CD14-positive monocyte (primary cell): ENCODE measurements at regions not wholly inside any gene's neighbourhood (a gene's known extent, or its start where the extent isn't known, plus 50 kb on each side); places are given as distances from the start of the nearest gene placed in this dataset.

Source experiments
- DNase-seq, 3 donors: peaks; one replicate each; pipeline ENCODE4 v3.0.0-alpha.2; 2011 to 2022
- H2AFZ ChIP-seq: 2 replicates; pipeline ENCODE4 v1.6.0; 2012; ENCODE audit warnings: mild to moderate bottlenecking, low read depth, low read length, inconsistent platforms; ENCODE audit not compliant: insufficient read depth, poor library complexity, severe bottlenecking
- H3K27ac ChIP-seq, 2 donors: 1 replicate in 1 of 2; 2 replicates in 1 of 2; pipeline ENCODE4 v1.5.1; 2012 to 2013; ENCODE audit warnings: low read length in 2 of 2, control low read depth in 1 of 2, inconsistent platforms in 1 of 2, low read depth in 1 of 2, mild to moderate bottlenecking in 1 of 2
- H3K27me3 ChIP-seq, 2 donors: one replicate each; pipeline versions ENCODE4 v1.6.0 to v1.6.1; 2011 to 2013; ENCODE audit warnings: low read length in 2 of 2; ENCODE audit not compliant: control insufficient read depth in 2 of 2, insufficient read depth in 2 of 2
- H3K36me3 ChIP-seq, 2 donors: replicated peaks in 1 of 2; 1 replicate in 1 of 2; 2 replicates in 1 of 2; pipeline versions ENCODE4 v1.5.1 to v1.6.1; 2012 to 2013; ENCODE audit warnings: low read length in 2 of 2, control low read depth in 1 of 2, inconsistent platforms in 1 of 2, mild to moderate bottlenecking in 1 of 2; ENCODE audit not compliant: insufficient read depth in 2 of 2, control insufficient read depth in 1 of 2
- H3K4me1 ChIP-seq, 2 donors: 1 replicate in 1 of 2; 2 replicates in 1 of 2; pipeline versions ENCODE4 v1.5.1 to v1.6.1; 2012 to 2013; ENCODE audit warnings: low read length in 2 of 2, control low read depth in 1 of 2, inconsistent platforms in 1 of 2, mild to moderate bottlenecking in 1 of 2, moderate library complexity in 1 of 2; ENCODE audit not compliant: insufficient read depth in 2 of 2, control insufficient read depth in 1 of 2
- H3K4me2 ChIP-seq: replicated peaks from 2 replicates; pipeline ENCODE3; 2012; ENCODE audit warnings: low read length, moderate library complexity, mild to moderate bottlenecking; ENCODE audit not compliant: poor library complexity, severe bottlenecking; ENCODE audit errors: extremely low read depth
- H3K4me3 ChIP-seq, 3 experiments: fragments of 200-600 bp in 1 of 3; sonication (generic) in 1 of 3; replicated peaks in 1 of 3; 1 replicate in 2 of 3; 2 replicates in 1 of 3; pipeline ENCODE4 v1.5.1; 2011 to 2013; ENCODE audit warnings: low read length in 3 of 3, mild to moderate bottlenecking in 3 of 3, control low read depth in 2 of 3, low read depth in 2 of 3, inconsistent platforms in 1 of 3, moderate library complexity in 1 of 3
- H3K79me2 ChIP-seq: 2 replicates; pipeline ENCODE4 v1.6.0; 2012; ENCODE audit warnings: mild to moderate bottlenecking, control low read depth, inconsistent platforms, low read length, moderate library complexity; ENCODE audit not compliant: insufficient read depth
- H3K9ac ChIP-seq: 2 replicates; pipeline ENCODE4 v1.6.0; 2017; ENCODE audit warnings: low read length, mild to moderate bottlenecking; ENCODE audit not compliant: insufficient read depth, poor library complexity, severe bottlenecking
- H3K9me3 ChIP-seq, 2 donors: replicated peaks in 1 of 2; 1 replicate in 1 of 2; 2 replicates in 1 of 2; pipeline versions ENCODE4 v1.5.1 to v1.6.1; 2012 to 2013; ENCODE audit warnings: low read length in 2 of 2, control low read depth in 1 of 2; ENCODE audit not compliant: control insufficient read depth in 1 of 2, insufficient read depth in 1 of 2
- H4K20me1 ChIP-seq: 2 replicates; pipeline ENCODE4 v1.6.0; 2012; ENCODE audit warnings: mild to moderate bottlenecking, low read length, control low read depth, moderate library complexity; ENCODE audit not compliant: insufficient read depth
- H3K27ac Mint-ChIP-seq, 7 donors: one replicate each; pipeline ENCODE4 v1.8.0; 2020; ENCODE audit warnings: mild to moderate bottlenecking in 7 of 7, mixed read lengths in 7 of 7, moderate library complexity in 6 of 7, inconsistent platforms in 2 of 7
- H3K27me3 Mint-ChIP-seq, 3 donors: one replicate each; pipeline ENCODE4 v1.8.0; 2021 to 2022; ENCODE audit warnings: low read depth in 3 of 3, mild to moderate bottlenecking in 3 of 3, mixed read lengths in 3 of 3, moderate library complexity in 3 of 3, inconsistent platforms in 1 of 3
- H3K36me3 Mint-ChIP-seq, 2 donors: one replicate each; pipeline ENCODE4 v1.8.0; 2020; ENCODE audit warnings: mixed read lengths in 2 of 2, inconsistent platforms in 1 of 2, mild to moderate bottlenecking in 1 of 2
- H3K4me1 Mint-ChIP-seq: one replicate; pipeline ENCODE4 v1.8.0; 2020; ENCODE audit warnings: mild to moderate bottlenecking, mixed read lengths
- H3K4me3 Mint-ChIP-seq, 2 donors: one replicate each; pipeline ENCODE4 v1.8.0; 2020; ENCODE audit warnings: mild to moderate bottlenecking in 2 of 2, mixed read lengths in 2 of 2, moderate library complexity in 1 of 2
- H3K9me3 Mint-ChIP-seq, 7 donors: one replicate each; pipeline ENCODE4 v1.8.0; 2020 to 2022; ENCODE audit warnings: mixed read lengths in 7 of 7, mild to moderate bottlenecking in 6 of 7, moderate library complexity in 6 of 7, inconsistent platforms in 2 of 7
- WGBS: methylation state at CpG from one replicate; pipeline ENCODE4 v1.1.5; 2013; ENCODE audit warnings: missing lambda C conversion rate; ENCODE audit not compliant: insufficient coverage; 5-methylcytosine and 5-hydroxymethylcytosine counted together
- intact Hi-C, 2 donors: fragments of 100-400 bp; cut with micrococcal nuclease; formaldehyde crosslinking; loops; one replicate each; pipeline versions ENCODE4 v1.15.0 to v1.15.1; 2023
- TF ChIP-seq, protein P1 (sequence below): fragments of 200-600 bp; IDR thresholded peaks from one replicate; pipeline ENCODE4 v1.8.0; 2022; ENCODE audit warnings: antibody characterized with exemption, mild to moderate bottlenecking

DNA sequence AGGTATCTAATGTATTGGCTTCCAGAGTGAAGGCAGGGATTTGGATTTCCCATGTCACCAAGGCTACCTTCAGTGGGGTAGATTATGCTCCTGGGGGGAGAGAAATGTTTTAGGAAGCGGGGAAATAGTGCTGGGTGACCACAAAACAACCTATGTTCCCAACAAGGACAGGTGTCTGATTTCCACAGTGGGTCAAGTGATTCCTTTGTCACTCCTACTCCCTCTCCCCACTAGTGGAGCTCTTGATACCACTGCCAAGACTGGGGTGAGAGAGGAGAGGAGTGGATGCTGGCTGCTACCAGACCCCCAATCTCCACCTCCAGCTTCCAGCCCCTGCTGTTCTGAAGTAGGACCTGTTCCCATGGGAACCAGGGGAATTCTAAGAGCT, 104.3 kb upstream of the FAM78B start:
- TF ChIP-seq, protein P1, sequence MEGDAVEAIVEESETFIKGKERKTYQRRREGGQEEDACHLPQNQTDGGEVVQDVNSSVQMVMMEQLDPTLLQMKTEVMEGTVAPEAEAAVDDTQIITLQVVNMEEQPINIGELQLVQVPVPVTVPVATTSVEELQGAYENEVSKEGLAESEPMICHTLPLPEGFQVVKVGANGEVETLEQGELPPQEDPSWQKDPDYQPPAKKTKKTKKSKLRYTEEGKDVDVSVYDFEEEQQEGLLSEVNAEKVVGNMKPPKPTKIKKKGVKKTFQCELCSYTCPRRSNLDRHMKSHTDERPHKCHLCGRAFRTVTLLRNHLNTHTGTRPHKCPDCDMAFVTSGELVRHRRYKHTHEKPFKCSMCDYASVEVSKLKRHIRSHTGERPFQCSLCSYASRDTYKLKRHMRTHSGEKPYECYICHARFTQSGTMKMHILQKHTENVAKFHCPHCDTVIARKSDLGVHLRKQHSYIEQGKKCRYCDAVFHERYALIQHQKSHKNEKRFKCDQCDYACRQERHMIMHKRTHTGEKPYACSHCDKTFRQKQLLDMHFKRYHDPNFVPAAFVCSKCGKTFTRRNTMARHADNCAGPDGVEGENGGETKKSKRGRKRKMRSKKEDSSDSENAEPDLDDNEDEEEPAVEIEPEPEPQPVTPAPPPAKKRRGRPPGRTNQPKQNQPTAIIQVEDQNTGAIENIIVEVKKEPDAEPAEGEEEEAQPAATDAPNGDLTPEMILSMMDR, result no peak

GRCh38 chr1:166272155-166272554, 105.4 kb upstream of the FAM78B start:
- DNase-seq, result no peak
- intact Hi-C loops, result no loop called here
- H2AFZ ChIP-seq, result no peak overlapping the region
- H3K27me3 Mint-ChIP-seq, result peaks cover 1 to 5% (median 2%) of the 10 kb centered on the region in 3 donors
- H3K27ac Mint-ChIP-seq, result no peak overlapping the region
- no peak overlapping the region for H3K9ac ChIP-seq
- no peaks in the 10 kb centered on the region for H3K36me3 Mint-ChIP-seq
- no peaks in the 10 kb centered on the region for H4K20me1 ChIP-seq
- H3K9me3 Mint-ChIP-seq, result peaks cover 8 to 20% (median 13%) of the 10 kb centered on the region in 7 donors
- TF ChIP-seq, protein P1, result no peak
- no peak overlapping the region for H3K4me3 Mint-ChIP-seq
- no peaks in the 10 kb centered on the region for H3K36me3 ChIP-seq
- 86% methylated on average over 1 of the region's 1 CpG for whole genome bisulfite sequencing
- H3K4me1 Mint-ChIP-seq, result no peaks in the 10 kb centered on the region
- no peaks in the 10 kb centered on the region for H3K79me2 ChIP-seq
- H3K27me3 ChIP-seq, result no peaks in the 10 kb centered on the region
- no peak overlapping the region for H3K4me2 ChIP-seq
- peaks cover 15% of the 10 kb centered on the region in 2 donors for H3K9me3 ChIP-seq
- H3K4me1 ChIP-seq, result no peaks in the 10 kb centered on the region
- H3K27ac ChIP-seq, result no peak overlapping the region
- no peak overlapping the region for H3K4me3 ChIP-seq

More for the DNA sequence above, 104.3 kb upstream of the FAM78B start:
- Histone ChIP-seq H3K4me2 (no peak overlapping the region), H4K20me1 (no peaks in the 10 kb centered on the region), H3K79me2 (no peaks in the 10 kb centered on the region), H3K27me3 (no peaks in the 10 kb centered on the region), H2AFZ (no peak overlapping the region), H3K4me1 (no peaks in the 10 kb centered on the region), H3K9ac (no peak overlapping the region), H3K27ac (no peak overlapping the region), H3K36me3 (no peaks in the 10 kb centered on the region), H3K4me3 (no peak overlapping the region), H3K9me3 (peaks cover 6 to 8% of the 10 kb centered on the region in 2 donors)
- intact Hi-C loops, result no loop called here
- no CpG with 5 or more reads among the region's 1 CpG for WGBS
- H3K4me1 Mint-ChIP-seq, result no peaks in the 10 kb centered on the region
- H3K36me3 Mint-ChIP-seq, result no peaks in the 10 kb centered on the region
- DNase-seq, result no peak
- peaks cover 1 to 3% (median 2%) of the 10 kb centered on the region in 3 donors for H3K27me3 Mint-ChIP-seq
- H3K27ac Mint-ChIP-seq, result no peak overlapping the region
- no peak overlapping the region for H3K4me3 Mint-ChIP-seq
- H3K9me3 Mint-ChIP-seq, result peaks cover 6 to 14% (median 11%) of the 10 kb centered on the region in 7 donors
